Activated B cell treated with CpG ODN at 0.5 μM for 24 hours (primary cell): ENCODE measurements at regions not wholly inside any gene's neighbourhood (a gene's known extent, or its start where the extent isn't known, plus 50 kb on each side); places are given as distances from the start of the nearest gene placed in this dataset.

Experiments used
- ATAC-seq: fragments of 200-7000 bp; cut with Tn5 transposase; one replicate; pipeline ENCODE4 v1.10.0; 2021; ENCODE audit warnings: low read depth, mild to moderate bottlenecking, moderate library complexity
- CTCF ChIA-PET: fragments of 350-600 bp; sonication (Branson Sonifier 250); formaldehyde crosslinking; loops from one replicate; lab custom pipeline; 2021; ENCODE audit warnings: antibody characterized with exemption; lab: Charles Lee
- POLR2A ChIA-PET: fragments of 350-600 bp; sonication (Branson Sonifier 250); formaldehyde crosslinking; loops from one replicate; lab custom pipeline; 2021; ENCODE audit warnings: antibody characterized with exemption; lab: Charles Lee
- DNase-seq: peaks from one replicate; pipeline ENCODE4 v3.0.0; 2022
- H3K27ac Mint-ChIP-seq: one replicate; pipeline ENCODE4 v1.8.0; 2020; ENCODE audit warnings: mixed read lengths
- H3K27me3 Mint-ChIP-seq: one replicate; pipeline ENCODE4 v1.8.0; 2021; ENCODE audit warnings: mixed read lengths
- H3K36me3 Mint-ChIP-seq: one replicate; pipeline ENCODE4 v1.8.0; 2021; ENCODE audit warnings: low read depth, mixed read lengths
- H3K4me1 Mint-ChIP-seq: one replicate; pipeline ENCODE4 v1.8.0; 2021; ENCODE audit warnings: mixed read lengths
- H3K4me3 Mint-ChIP-seq: one replicate; pipeline ENCODE4 v1.8.0; 2020; ENCODE audit warnings: mild to moderate bottlenecking, mixed read lengths
- H3K9me3 Mint-ChIP-seq: one replicate; pipeline ENCODE4 v1.8.0; 2020; ENCODE audit warnings: mixed read lengths
- intact Hi-C: fragments of 100-400 bp; cut with micrococcal nuclease; formaldehyde crosslinking; loops from one replicate; pipeline ENCODE4 v1.15.1; 2024
- TF ChIP-seq, protein P1 (sequence below): fragments of 200-600 bp; IDR thresholded peaks from one replicate; pipeline ENCODE4 v1.8.0; 2022; ENCODE audit warnings: antibody characterized with exemption, mild to moderate bottlenecking

DNA sequence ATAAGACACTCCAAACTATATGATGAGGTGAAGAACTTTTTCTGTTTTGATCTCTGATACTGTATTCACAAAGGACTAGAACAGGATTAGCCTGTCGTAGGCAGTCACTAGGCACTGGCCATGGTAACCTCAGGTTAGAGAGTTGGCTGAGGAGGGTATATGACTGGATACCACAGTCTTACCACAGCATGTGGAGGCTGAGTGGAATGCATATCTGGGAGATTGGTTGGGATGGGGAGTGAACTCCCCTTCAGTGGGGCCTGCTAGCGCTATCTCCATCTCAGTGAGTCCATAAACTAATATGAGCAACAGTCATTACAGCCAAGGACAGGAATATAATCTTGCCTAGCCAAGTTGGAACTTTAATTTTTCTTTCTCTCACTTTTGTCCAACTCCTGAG lies 339.1 kb downstream of the SPATA31D1 start:
- ChIA-PET CTCF (no interaction called here), POLR2A (no interaction called here)
- intact Hi-C loops: no loop called here
- ATAC-seq (no peak), DNase-seq (no peak)
- TF ChIP-seq, protein P1, sequence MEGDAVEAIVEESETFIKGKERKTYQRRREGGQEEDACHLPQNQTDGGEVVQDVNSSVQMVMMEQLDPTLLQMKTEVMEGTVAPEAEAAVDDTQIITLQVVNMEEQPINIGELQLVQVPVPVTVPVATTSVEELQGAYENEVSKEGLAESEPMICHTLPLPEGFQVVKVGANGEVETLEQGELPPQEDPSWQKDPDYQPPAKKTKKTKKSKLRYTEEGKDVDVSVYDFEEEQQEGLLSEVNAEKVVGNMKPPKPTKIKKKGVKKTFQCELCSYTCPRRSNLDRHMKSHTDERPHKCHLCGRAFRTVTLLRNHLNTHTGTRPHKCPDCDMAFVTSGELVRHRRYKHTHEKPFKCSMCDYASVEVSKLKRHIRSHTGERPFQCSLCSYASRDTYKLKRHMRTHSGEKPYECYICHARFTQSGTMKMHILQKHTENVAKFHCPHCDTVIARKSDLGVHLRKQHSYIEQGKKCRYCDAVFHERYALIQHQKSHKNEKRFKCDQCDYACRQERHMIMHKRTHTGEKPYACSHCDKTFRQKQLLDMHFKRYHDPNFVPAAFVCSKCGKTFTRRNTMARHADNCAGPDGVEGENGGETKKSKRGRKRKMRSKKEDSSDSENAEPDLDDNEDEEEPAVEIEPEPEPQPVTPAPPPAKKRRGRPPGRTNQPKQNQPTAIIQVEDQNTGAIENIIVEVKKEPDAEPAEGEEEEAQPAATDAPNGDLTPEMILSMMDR: no peak
- Mint-ChIP-seq H3K4me3 (no peak overlapping the region), H3K27me3 (no peaks in the 10 kb centered on the region), H3K36me3 (peaks cover 4% of the 10 kb centered on the region), H3K27ac (no peak overlapping the region), H3K9me3 (peaks cover 24% of the 10 kb centered on the region), H3K4me1 (no peaks in the 10 kb centered on the region)

DNA sequence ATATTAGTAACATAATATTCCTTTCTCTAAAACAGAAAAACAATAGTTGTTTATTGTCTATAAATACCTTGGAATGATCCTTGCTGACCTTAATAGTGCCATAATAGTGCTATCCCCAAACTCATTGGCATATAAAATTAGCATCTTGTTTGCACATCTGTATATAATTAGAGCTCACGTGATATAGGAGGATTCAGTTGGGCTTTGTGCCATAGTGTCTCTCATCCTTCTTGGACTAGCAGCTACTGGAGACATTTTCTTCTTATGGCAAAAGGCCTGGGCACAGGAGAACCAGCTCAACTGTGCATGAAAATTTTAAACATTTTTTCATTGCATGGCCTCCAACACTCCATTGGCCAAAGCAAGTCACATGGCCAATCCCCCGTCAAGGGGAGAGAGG lies 342.5 kb downstream of the SPATA31D1 start:
- CTCF ChIA-PET: no interaction called here
- Mint-ChIP-seq H3K27ac (no peak overlapping the region), H3K4me3 (no peak overlapping the region), H3K36me3 (no peaks in the 10 kb centered on the region), H3K9me3 (peaks cover 3% of the 10 kb centered on the region), H3K27me3 (no peaks in the 10 kb centered on the region), H3K4me1 (no peaks in the 10 kb centered on the region)
- ATAC-seq (no peak), DNase-seq (no peak)
- POLR2A ChIA-PET: no interaction called here
- TF ChIP-seq, protein P1: no peak
- intact Hi-C loops: loop anchor here (10.0 kb wide), 1 partner anchor 56 kb away; no protein-coding TSS in a partner anchor

DNA sequence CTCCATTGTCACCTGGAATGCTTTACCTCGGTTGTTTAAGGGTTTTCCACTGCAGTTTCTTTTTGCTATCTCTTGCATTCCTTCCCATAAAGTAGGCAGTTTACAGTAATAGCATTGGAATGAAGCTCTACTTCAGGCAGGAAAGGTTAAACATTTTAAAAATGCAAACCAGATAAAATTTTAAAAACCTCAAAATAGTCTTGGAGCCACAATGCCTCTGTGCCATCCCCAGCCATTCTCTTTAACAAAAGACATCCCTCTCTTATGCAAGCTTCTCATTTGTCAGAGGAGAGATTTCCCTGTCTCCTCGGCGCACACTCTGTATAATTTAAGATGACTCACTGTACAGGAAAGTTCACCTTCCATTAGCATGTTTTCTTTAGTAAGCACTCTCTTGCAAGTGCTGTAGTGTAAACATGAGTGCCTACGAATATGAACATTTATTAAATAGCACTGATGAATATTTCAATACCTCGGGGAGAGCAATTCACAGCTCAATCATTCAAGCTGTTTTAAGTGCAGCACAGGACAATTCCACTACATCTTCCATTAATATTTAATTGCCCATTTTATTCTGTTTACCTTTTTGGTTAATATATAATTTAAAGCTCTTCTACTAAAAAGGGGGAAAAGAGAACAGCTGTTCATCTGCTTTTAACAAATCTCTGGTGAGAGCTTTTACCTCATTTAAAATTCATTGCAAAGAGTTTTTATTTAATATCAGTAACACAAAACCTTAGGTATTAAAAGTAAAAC lies 343.6 kb downstream of the SPATA31D1 start:
- TF ChIP-seq, protein P1: no peak
- DNase-seq: no peak
- H3K4me1 Mint-ChIP-seq: no peaks in the 10 kb centered on the region
- no peak for ATAC-seq
- H3K36me3 Mint-ChIP-seq: no peaks in the 10 kb centered on the region
- H3K27me3 Mint-ChIP-seq: no peaks in the 10 kb centered on the region
- CTCF ChIA-PET: no interaction called here
- intact Hi-C loops: loop anchor here (10.0 kb wide), 1 partner anchor 57 kb away; no protein-coding TSS in a partner anchor
- H3K9me3 Mint-ChIP-seq: no peaks in the 10 kb centered on the region
- POLR2A ChIA-PET: no interaction called here
- H3K4me3 Mint-ChIP-seq: no peak overlapping the region
- H3K27ac Mint-ChIP-seq: no peak overlapping the region

DNA sequence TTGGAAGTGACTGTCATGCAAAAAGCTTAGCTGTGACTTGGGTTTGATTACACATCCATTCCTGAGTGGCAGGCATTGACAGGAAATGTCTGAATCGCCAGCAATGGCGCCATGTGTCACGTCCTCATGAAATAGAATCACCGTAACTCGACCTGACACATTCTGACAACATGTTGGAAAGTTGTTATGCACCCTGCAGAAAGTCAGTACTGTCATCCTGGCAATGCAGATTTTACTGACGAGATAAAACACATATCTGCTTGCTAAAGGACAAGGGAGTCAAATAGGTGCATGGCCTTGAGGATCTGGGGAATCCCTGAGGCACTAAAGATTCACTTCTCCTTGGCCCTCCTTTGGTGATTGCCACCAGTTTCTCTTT lies 344.2 kb downstream of the SPATA31D1 start:
- intact Hi-C loops: loop anchor here (10.0 kb wide), 1 partner anchor 58 kb away; no protein-coding TSS in a partner anchor
- Mint-ChIP-seq H3K36me3 (no peaks in the 10 kb centered on the region), H3K27me3 (no peaks in the 10 kb centered on the region), H3K4me1 (no peaks in the 10 kb centered on the region), H3K9me3 (no peaks in the 10 kb centered on the region), H3K27ac (no peak overlapping the region), H3K4me3 (no peak overlapping the region)
- DNase-seq: no peak
- TF ChIP-seq, protein P1: no peak
- ChIA-PET POLR2A (no interaction called here), CTCF (no interaction called here)
- no peak for ATAC-seq

DNA sequence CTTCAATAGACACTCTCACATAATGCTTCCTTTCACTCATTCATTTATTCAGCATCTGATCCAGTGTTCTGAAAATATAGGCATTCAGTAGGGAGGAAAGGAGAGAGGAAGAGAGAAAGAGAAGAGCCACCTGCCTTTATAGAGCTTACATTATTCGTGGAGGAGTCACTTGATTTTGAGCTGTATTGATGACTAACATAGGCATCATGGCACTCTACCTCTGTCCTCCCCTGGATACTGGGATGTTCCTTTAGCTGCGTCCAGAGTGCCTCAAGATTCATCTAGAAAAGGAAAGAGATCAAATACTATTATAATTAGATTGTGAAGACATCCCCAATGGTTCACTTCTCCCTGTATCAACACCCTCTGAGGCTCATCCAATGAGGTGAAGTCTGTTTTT lies 345.1 kb downstream of the SPATA31D1 start:
- CTCF ChIA-PET: no interaction called here
- TF ChIP-seq, protein P1: no peak
- DNase-seq (no peak), ATAC-seq (no peak)
- no peaks in the 10 kb centered on the region for H3K36me3 Mint-ChIP-seq
- no peak overlapping the region for H3K27ac Mint-ChIP-seq
- POLR2A ChIA-PET: no interaction called here
- H3K4me1 Mint-ChIP-seq: no peaks in the 10 kb centered on the region
- intact Hi-C loops: loop anchor here (10.0 kb wide), 1 partner anchor 59 kb away; no protein-coding TSS in a partner anchor
- no peak overlapping the region for H3K4me3 Mint-ChIP-seq
- no peaks in the 10 kb centered on the region for H3K9me3 Mint-ChIP-seq
- no peaks in the 10 kb centered on the region for H3K27me3 Mint-ChIP-seq
